Left lung (tissue), 4 donors: ENCODE measurements at regions not wholly inside any gene's neighbourhood (a gene's known extent, or its start where the extent isn't known, plus 50 kb on each side); places are given as distances from the start of the nearest gene placed in this dataset.

Experiments used
- ATAC-seq: fragments of 200-7000 bp; cut with Tn5 transposase; one replicate; pipeline ENCODE4 v1.9.1; 2020; ENCODE audit warnings: moderate library complexity
- DNase-seq, 4 donors: peaks; one replicate each; pipeline ENCODE4 v3.0.0-alpha.2; 2013 to 2020
- H3K27ac ChIP-seq, 2 donors: fragments of 200-600 bp; sonication (generic) in 1 of 2; one replicate each; pipeline versions ENCODE4 v1.5.0 to v1.8.0; 2020 to 2021
- H3K27me3 ChIP-seq, 2 donors: fragments of 200-600 bp; sonication (generic) in 1 of 2; one replicate each; pipeline versions ENCODE4 v1.5.0 to v1.8.0; 2020 to 2021
- H3K36me3 ChIP-seq, 2 donors: fragments of 200-600 bp; sonication (generic) in 1 of 2; one replicate each; pipeline versions ENCODE4 v1.5.0 to v1.8.0; 2020 to 2021
- H3K4me1 ChIP-seq, 2 donors: fragments of 200-600 bp; one replicate each; pipeline ENCODE4 v1.8.0; 2021
- H3K4me3 ChIP-seq, 2 donors: fragments of 200-600 bp; sonication (generic) in 1 of 2; one replicate each; pipeline versions ENCODE4 v1.5.0 to v1.8.0; 2020 to 2021; ENCODE audit warnings: mild to moderate bottlenecking in 1 of 2
- H3K9me3 ChIP-seq, 2 donors: fragments of 200-600 bp; sonication (generic) in 1 of 2; one replicate each; pipeline versions ENCODE4 v1.5.0 to v1.8.0; 2020 to 2021
- intact Hi-C, 2 donors: fragments of 100-400 bp; cut with DNase I; formaldehyde crosslinking; loops; one replicate each; pipeline versions ENCODE4 v1.11.2 to v1.14.2; 2022
- TF ChIP-seq, protein P1 (sequence below), 2 donors: fragments of 200-600 bp; sonication (generic) in 1 of 2; IDR thresholded peaks; one replicate each; pipeline versions ENCODE4 v1.5.0 to v1.8.0; 2021; ENCODE audit warnings: antibody characterized with exemption in 2 of 2
- donor health status: DM: no; HTN: yes; CAD: no.
- donor health status: DM: no; HTN: no; CAD: no.

DNA sequence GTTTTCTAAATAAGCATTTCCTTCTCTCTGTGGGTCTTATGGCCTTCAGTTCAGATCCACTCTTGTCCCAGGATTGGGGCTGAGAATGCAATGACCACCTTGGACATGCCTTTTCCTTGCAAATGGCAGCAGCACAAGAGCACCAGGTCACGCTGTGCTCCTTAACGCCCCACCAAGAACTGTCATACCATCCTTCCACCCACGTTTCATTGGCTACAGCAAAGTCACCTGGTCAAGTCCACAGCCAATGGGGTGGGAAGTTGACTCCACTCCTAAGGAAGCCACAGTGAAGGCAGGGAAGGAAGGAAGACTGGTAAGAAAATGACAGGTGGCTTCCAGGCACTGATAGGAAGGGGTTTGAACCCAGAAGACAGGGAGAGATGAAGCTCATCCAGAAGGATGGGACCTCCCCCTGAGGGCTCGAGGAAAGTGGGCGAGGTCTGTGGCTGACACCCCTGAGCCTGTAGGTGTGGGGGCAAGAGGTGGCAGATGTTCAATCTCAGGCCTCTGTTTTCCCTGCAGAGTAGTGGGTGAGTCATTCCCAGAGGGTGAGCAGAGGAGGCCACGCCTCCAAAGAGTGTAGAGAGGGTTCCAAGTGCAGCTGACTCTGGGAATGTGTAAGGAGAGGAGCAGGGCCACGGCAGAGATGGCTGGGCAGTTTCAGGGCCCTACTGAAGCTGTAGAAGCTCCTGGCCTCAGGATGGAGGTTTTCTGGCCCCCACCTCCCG lies 113.5 kb upstream of the VRK1 start:
- no peak overlapping the region for H3K4me3 ChIP-seq
- no peaks in the 10 kb centered on the region for H3K4me1 ChIP-seq
- TF ChIP-seq, protein P1, sequence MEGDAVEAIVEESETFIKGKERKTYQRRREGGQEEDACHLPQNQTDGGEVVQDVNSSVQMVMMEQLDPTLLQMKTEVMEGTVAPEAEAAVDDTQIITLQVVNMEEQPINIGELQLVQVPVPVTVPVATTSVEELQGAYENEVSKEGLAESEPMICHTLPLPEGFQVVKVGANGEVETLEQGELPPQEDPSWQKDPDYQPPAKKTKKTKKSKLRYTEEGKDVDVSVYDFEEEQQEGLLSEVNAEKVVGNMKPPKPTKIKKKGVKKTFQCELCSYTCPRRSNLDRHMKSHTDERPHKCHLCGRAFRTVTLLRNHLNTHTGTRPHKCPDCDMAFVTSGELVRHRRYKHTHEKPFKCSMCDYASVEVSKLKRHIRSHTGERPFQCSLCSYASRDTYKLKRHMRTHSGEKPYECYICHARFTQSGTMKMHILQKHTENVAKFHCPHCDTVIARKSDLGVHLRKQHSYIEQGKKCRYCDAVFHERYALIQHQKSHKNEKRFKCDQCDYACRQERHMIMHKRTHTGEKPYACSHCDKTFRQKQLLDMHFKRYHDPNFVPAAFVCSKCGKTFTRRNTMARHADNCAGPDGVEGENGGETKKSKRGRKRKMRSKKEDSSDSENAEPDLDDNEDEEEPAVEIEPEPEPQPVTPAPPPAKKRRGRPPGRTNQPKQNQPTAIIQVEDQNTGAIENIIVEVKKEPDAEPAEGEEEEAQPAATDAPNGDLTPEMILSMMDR (IDR thresholded peaks at IDR 0.05): no peak
- no peaks in the 10 kb centered on the region for H3K36me3 ChIP-seq
- no peak overlapping the region for H3K27ac ChIP-seq
- intact Hi-C loops: no loop called here
- no peaks in the 10 kb centered on the region for H3K9me3 ChIP-seq
- peaks cover 0 to 16% of the 10 kb centered on the region in 2 donors for H3K27me3 ChIP-seq
- ATAC-seq (no peak), DNase-seq (no peak)

DNA sequence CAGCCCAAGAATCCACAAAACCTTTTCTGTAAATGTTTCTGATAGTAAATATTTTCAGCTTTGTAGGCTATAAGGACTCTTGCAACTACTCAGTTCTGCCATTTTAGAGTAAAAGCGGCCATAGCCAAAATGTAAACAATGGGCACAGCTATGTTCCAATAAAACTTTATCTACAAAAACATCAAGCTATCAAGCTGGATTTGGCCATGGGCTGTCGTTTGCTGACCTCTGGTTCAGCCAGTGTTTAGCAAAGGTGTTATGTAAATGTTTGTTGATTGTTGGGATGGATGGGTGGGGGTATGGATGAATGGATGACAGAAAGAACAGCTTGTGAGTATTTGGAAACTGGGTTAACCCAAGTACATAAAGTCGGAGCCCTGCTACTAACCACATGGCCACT lies 111.1 kb upstream of the VRK1 start:
- H3K4me1 ChIP-seq: no peaks in the 10 kb centered on the region
- no peak overlapping the region for H3K27ac ChIP-seq
- TF ChIP-seq, protein P1 (IDR thresholded peaks at IDR 0.05): no peak
- H3K36me3 ChIP-seq: no peaks in the 10 kb centered on the region
- H3K4me3 ChIP-seq: no peak overlapping the region
- H3K27me3 ChIP-seq: peaks cover 0 to 16% of the 10 kb centered on the region in 2 donors
- intact Hi-C loops: no loop called here
- ATAC-seq (no peak), DNase-seq (no peak)
- no peaks in the 10 kb centered on the region for H3K9me3 ChIP-seq

DNA sequence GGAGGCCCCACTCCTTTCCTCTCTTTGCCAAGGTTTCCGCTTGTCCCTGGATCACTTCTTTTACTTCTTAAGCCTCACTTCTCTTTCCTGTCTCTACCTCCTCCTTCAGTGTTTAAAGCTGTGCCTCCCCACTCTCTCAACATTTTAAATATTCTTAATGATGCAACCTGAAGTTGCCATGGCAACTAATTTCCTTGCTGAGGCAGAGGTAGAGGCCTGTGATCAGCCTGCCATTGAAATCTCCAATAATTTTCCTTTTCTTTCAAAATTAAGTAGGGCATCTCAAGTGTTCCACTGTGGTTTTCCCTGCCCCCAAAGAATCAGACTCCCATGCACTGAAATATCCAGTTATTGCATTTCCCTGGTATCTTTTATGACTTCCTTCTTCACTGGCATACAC lies 108.6 kb upstream of the VRK1 start:
- Histone ChIP-seq H3K9me3 (no peaks in the 10 kb centered on the region), H3K4me1 (no peaks in the 10 kb centered on the region), H3K27ac (no peak overlapping the region), H3K36me3 (no peaks in the 10 kb centered on the region), H3K27me3 (peaks cover 0 to 12% of the 10 kb centered on the region in 2 donors), H3K4me3 (no peak overlapping the region)
- intact Hi-C loops: no loop called here
- DNase-seq (no peak), ATAC-seq (no peak)
- TF ChIP-seq, protein P1 (IDR thresholded peaks at IDR 0.05): no peak

DNA sequence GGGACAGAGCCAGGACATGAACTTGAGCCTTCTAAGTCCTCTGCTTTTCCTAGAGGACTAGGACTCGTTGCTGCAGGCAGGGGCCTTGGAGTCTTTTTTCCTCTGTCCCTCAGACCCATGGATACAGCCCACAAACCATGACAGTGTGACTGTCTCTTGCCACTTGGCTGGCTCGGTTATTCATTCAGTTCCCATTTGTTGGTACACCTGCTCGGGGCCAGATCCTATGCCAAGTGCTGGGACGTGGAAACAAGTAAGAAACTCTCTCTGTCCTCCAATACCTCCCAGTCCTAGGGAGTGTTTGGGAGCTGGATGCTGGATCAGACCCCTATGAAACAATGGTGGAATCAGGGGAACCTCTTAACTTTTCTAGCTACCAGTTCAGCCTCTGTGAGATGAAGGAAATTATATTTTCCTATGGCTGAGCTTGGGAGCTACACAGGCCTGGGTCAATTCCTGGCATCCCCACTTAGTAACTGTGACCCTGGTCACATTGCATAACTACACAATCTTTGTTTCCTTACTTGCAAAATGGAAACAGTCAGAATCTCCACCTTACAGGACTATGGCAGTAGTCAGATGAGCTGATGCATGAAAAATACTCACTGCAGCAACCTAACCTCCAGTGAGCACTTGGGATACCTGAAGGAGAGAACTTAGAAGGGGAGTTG lies 106.3 kb upstream of the VRK1 start:
- DNase-seq: no peak
- H3K36me3 ChIP-seq: no peaks in the 10 kb centered on the region
- H3K27me3 ChIP-seq: peaks cover 0 to 7% of the 10 kb centered on the region in 2 donors
- no peak overlapping the region for H3K4me3 ChIP-seq
- no peaks in the 10 kb centered on the region for H3K4me1 ChIP-seq
- intact Hi-C loops: no loop called here
- ATAC-seq: no peak
- no peak overlapping the region for H3K27ac ChIP-seq
- TF ChIP-seq, protein P1 (IDR thresholded peaks at IDR 0.05): no peak
- H3K9me3 ChIP-seq: no peaks in the 10 kb centered on the region

DNA sequence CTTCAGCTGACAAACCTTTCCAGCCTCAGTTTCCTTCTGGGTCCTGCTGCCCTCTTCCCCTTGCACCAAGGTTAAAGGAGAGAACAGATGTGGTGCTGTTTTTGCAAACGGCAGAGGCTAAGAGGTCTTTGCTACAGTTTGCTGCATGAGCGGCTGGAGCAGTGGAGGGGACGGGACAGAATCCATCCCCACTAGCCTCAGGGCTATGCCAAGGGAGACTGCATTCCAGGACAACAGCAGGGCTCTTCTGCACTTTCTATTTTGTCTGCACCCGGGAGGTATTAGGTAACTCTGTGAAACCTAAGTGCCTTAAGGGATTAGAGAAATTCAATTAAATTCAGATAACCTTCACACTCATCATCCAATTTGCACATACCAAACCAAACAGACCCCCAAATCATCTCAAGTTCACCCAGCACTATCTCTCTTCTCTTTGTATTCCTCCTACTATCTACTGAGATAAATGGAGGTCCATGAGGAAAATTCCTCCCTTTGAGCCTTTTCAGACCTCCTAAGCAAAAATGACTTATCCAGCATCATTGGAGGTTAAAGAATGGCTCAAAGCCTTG lies 103.8 kb upstream of the VRK1 start:
- peaks cover 0 to 3% of the 10 kb centered on the region in 2 donors for H3K27me3 ChIP-seq
- ATAC-seq: no peak
- DNase-seq: no peak
- no peaks in the 10 kb centered on the region for H3K9me3 ChIP-seq
- H3K4me1 ChIP-seq: no peaks in the 10 kb centered on the region
- H3K4me3 ChIP-seq: no peak overlapping the region
- intact Hi-C loops: no loop called here
- H3K27ac ChIP-seq: no peak overlapping the region
- TF ChIP-seq, protein P1 (IDR thresholded peaks at IDR 0.05): no peak
- H3K36me3 ChIP-seq: no peaks in the 10 kb centered on the region
